ENCODE measurements at regions not wholly inside any gene's neighbourhood (a gene's known extent, or its start where the extent isn't known, plus 50 kb on each side); places are given as distances from the start of the nearest gene placed in this dataset.

GRCh38 chr1:79530055-79530454 lies 523.5 kb upstream of the ADGRL4 start:
- no peak overlapping the region for H3K4me3 ChIP-seq (ENCODE audit: low read depth, low read length)
- TF ChIP-seq CTCF (conservative IDR thresholded peaks at IDR 0.05; ENCODE audit: low read depth, low read length): no peak
- no peak for DNase-seq (ENCODE audit: low read depth)

GRCh38 chr1:79524126-79524525 lies 517.6 kb upstream of the ADGRL4 start:
- TF ChIP-seq CTCF (conservative IDR thresholded peaks at IDR 0.05; ENCODE audit: low read depth, low read length): no peak
- no peak for DNase-seq (ENCODE audit: low read depth)

GRCh38 chr1:79519084-79519760 lies 512.7 kb upstream of the ADGRL4 start:
- no peak overlapping the region for H3K4me3 ChIP-seq (ENCODE audit: low read depth, low read length)
- no peak for DNase-seq (ENCODE audit: low read depth)
- no peak for TF ChIP-seq CTCF (conservative IDR thresholded peaks at IDR 0.05; ENCODE audit: low read depth, low read length)

More at GRCh38 chr1:79524126-79524525, 517.6 kb upstream of the ADGRL4 start:
- H3K4me3 ChIP-seq (ENCODE audit: low read depth, low read length): no peak overlapping the region

- TF ChIP-seq CTCF (conservative IDR thresholded peaks at IDR 0.05; ENCODE audit: low read depth, low read length): no peak
- DNase-seq (ENCODE audit: low read depth): no peak
- no peak overlapping the region for H3K4me3 ChIP-seq (ENCODE audit: low read depth, low read length)
Measured at GRCh38 chr1:79517470-79518224, 511.1 kb upstream of the ADGRL4 start.

- no peak overlapping the region for H3K4me3 ChIP-seq (ENCODE audit: low read depth, low read length)
Measured at GRCh38 chr1:79507770-79508169, 501.2 kb upstream of the ADGRL4 start.

GRCh38 chr1:79501153-79501552 lies 494.6 kb upstream of the ADGRL4 start:
- H3K4me3 ChIP-seq (ENCODE audit: low read depth, low read length): no peak overlapping the region
- no peak for TF ChIP-seq CTCF (conservative IDR thresholded peaks at IDR 0.05; ENCODE audit: low read depth, low read length)
- DNase-seq (ENCODE audit: low read depth): no peak

More at GRCh38 chr1:79507770-79508169, 501.2 kb upstream of the ADGRL4 start:
- DNase-seq (ENCODE audit: low read depth): no peak
- TF ChIP-seq CTCF (conservative IDR thresholded peaks at IDR 0.05; ENCODE audit: low read depth, low read length): peak; percentile 5

Measured in epithelial cell of proximal tubule (primary cell).